ENCODE measurements at regions not wholly inside any gene's neighbourhood (a gene's known extent, or its start where the extent isn't known, plus 50 kb on each side); places are given as distances from the start of the nearest gene placed in this dataset.

DNA sequence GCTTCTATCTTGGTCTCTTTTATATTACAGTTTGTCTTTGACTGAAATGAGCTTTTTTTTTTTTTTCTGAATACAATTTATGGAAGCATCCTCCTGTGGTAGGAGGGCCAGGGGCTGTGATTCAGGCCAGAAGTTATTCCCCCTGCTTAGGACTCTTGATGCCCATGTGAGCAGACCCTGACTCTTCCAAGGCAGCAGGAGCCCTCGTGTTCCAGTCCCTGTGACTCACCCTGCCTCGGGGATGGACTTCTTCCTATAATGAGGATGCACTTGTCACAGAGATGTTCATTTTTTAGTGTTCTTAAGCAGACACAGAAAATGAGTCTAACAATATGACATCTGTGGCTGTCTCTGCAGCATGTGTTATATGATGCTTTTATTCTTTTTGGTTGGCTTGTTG lies 1293.7 kb upstream of the AUTS2 start:
- DNase-seq, result no peak
- no peak overlapping the region for H3K4me3 ChIP-seq
- H3K9me3 ChIP-seq (replicated peaks), result peaks cover 12% of the 10 kb centered on the region
- no peaks in the 10 kb centered on the region for H3K36me3 ChIP-seq
- peaks cover 4% of the 10 kb centered on the region for H3K27me3 ChIP-seq (ENCODE audit: low read depth)
- TF ChIP-seq, protein P1, sequence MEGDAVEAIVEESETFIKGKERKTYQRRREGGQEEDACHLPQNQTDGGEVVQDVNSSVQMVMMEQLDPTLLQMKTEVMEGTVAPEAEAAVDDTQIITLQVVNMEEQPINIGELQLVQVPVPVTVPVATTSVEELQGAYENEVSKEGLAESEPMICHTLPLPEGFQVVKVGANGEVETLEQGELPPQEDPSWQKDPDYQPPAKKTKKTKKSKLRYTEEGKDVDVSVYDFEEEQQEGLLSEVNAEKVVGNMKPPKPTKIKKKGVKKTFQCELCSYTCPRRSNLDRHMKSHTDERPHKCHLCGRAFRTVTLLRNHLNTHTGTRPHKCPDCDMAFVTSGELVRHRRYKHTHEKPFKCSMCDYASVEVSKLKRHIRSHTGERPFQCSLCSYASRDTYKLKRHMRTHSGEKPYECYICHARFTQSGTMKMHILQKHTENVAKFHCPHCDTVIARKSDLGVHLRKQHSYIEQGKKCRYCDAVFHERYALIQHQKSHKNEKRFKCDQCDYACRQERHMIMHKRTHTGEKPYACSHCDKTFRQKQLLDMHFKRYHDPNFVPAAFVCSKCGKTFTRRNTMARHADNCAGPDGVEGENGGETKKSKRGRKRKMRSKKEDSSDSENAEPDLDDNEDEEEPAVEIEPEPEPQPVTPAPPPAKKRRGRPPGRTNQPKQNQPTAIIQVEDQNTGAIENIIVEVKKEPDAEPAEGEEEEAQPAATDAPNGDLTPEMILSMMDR (IDR thresholded peaks at IDR 0.05; ENCODE audit: borderline replicate concordance), result no peak
- intact Hi-C loops (cut with micrococcal nuclease), result no loop called here
- H3K27ac ChIP-seq (replicated peaks), result no peak overlapping the region
- H3K4me1 ChIP-seq, result no peaks in the 10 kb centered on the region

DNA sequence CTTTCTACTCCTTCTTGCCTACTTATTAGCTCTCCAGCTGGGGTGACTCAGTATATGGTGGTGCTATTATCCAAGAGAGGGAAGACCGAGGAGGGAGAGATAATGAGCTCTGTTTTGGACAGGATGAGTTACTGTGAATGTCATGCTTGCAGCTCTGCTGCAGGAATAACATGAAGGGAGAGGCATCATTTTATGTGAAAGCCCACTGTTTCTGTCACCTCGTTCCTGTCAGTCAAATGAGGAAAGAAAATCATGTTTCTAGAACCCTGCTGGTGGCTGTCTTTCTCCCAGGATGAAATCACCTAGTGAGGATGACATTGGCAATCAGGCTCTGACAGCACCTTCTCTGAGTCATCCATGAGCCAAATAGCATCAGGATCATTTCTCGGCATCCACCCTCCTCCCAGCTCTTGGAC lies 1291.6 kb upstream of the AUTS2 start:
- Histone ChIP-seq H3K4me3 (no peak overlapping the region), H3K27ac (replicated peaks) (no peak overlapping the region), H3K36me3 (no peaks in the 10 kb centered on the region), H3K9me3 (replicated peaks) (peaks cover 11% of the 10 kb centered on the region), H3K4me1 (no peaks in the 10 kb centered on the region), H3K27me3 (ENCODE audit: low read depth) (peaks cover 6% of the 10 kb centered on the region)
- DNase-seq, result no peak
- intact Hi-C loops (cut with micrococcal nuclease), result no loop called here
- TF ChIP-seq, protein P1 (IDR thresholded peaks at IDR 0.05; ENCODE audit: borderline replicate concordance), result no peak

DNA sequence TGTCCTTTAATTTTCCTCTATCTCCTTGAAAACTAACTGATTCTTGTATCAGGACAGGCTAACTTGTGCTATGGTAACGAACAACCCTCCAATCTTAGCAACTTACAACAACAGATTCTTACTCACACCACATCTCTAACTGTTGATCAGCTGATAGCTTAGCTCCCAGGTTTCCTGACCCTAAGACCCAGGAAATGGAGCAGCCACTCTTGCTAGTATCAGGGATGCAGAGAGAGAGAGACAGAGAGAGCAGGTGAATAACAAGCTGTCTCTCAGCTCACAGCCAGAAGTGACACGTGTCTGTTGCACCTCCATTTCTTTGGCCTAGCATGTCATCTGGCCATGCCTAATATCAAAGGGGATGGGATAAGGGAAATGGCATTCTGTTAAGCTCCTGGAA lies 1289.0 kb upstream of the AUTS2 start:
- DNase-seq, result no peak
- H3K27ac ChIP-seq (replicated peaks), result no peak overlapping the region
- no peak overlapping the region for H3K4me3 ChIP-seq
- no peaks in the 10 kb centered on the region for H3K9me3 ChIP-seq (replicated peaks)
- H3K4me1 ChIP-seq, result peaks cover 2% of the 10 kb centered on the region
- no peaks in the 10 kb centered on the region for H3K36me3 ChIP-seq
- intact Hi-C loops (cut with micrococcal nuclease), result no loop called here
- peaks cover 6% of the 10 kb centered on the region for H3K27me3 ChIP-seq (ENCODE audit: low read depth)
- TF ChIP-seq, protein P1 (IDR thresholded peaks at IDR 0.05; ENCODE audit: borderline replicate concordance), result no peak

DNA sequence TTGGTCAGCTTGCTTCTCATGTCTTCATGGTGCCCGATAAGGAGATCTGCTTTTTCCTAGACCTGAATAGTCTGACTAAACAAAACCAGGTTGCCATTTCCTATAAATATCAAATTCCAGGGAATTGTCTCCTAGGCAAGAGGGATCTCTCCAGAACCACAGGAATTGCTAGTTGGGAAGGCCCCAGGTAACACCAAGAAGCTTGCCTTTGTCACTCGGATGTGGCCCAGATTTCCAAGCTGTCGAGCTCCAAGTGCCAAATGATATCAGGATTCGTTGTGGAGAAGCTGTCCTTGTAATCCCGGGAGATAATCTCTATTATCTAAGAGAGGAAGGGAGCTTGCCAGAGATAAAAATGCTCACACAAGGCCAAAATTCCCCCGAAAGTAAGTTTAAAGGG lies 1288.5 kb upstream of the AUTS2 start:
- no peak overlapping the region for H3K27ac ChIP-seq (replicated peaks)
- H3K4me1 ChIP-seq, result peaks cover 3% of the 10 kb centered on the region
- H3K9me3 ChIP-seq (replicated peaks), result no peaks in the 10 kb centered on the region
- H3K27me3 ChIP-seq (ENCODE audit: low read depth), result peaks cover 6% of the 10 kb centered on the region
- TF ChIP-seq, protein P1 (IDR thresholded peaks at IDR 0.05; ENCODE audit: borderline replicate concordance), result no peak
- intact Hi-C loops (cut with micrococcal nuclease), result no loop called here
- no peak for DNase-seq
- H3K4me3 ChIP-seq, result no peak overlapping the region
- H3K36me3 ChIP-seq, result no peaks in the 10 kb centered on the region

DNA sequence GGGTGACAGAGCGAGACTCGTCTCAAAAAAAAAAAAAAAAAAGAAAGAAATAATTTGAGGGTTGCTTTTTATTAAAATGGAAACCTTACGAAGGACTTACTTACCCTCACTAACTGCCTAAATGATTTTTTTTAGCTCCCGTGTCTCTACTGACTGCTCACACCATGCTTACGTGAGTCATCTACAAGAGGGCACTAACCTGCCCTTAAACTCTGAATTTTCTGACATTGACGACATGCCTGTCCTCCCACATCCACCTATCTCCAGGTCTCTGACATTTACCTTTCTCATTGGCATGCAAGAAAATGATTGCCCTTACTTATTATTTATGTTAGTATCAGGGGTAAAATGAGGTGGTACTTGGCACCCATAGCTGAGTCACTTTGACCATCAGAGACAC lies 1286.3 kb upstream of the AUTS2 start:
- H3K4me3 ChIP-seq, result no peak overlapping the region
- no peak overlapping the region for H3K27ac ChIP-seq (replicated peaks)
- no peaks in the 10 kb centered on the region for H3K9me3 ChIP-seq (replicated peaks)
- peaks cover 3% of the 10 kb centered on the region for H3K4me1 ChIP-seq
- DNase-seq, result no peak
- intact Hi-C loops (cut with micrococcal nuclease), result no loop called here
- TF ChIP-seq, protein P1 (IDR thresholded peaks at IDR 0.05; ENCODE audit: borderline replicate concordance), result no peak
- peaks cover 6% of the 10 kb centered on the region for H3K27me3 ChIP-seq (ENCODE audit: low read depth)
- H3K36me3 ChIP-seq, result no peaks in the 10 kb centered on the region

DNA sequence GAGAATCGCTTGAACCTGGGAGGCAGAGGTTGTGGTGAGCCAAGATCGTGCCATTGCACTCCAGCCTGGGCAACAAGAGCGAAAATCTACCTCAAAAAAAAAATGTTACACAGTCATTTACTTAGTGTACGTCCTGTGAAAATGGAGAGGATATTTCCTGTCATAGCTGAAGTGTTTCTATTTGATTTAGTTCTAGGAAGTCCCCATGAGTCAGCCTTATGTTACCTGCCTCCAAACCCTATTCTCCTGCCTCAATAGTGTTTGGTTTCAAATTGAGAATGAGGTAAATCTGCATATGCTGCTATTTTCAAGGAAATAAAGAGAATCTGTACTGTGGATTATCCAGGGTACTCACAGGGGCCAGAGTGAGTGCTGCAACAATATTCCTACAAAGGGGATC lies 1284.5 kb upstream of the AUTS2 start:
- Histone ChIP-seq H3K9me3 (replicated peaks) (no peaks in the 10 kb centered on the region), H3K4me3 (no peak overlapping the region), H3K4me1 (peaks cover 13% of the 10 kb centered on the region), H3K36me3 (no peaks in the 10 kb centered on the region), H3K27ac (replicated peaks) (no peak overlapping the region), H3K27me3 (ENCODE audit: low read depth) (peaks cover 3% of the 10 kb centered on the region)
- no peak for DNase-seq
- TF ChIP-seq, protein P1 (IDR thresholded peaks at IDR 0.05; ENCODE audit: borderline replicate concordance), result no peak
- intact Hi-C loops (cut with micrococcal nuclease), result no loop called here
